Glomerular visceral epithelial cell (primary cell): ENCODE measurements at regions not wholly inside any gene's neighbourhood (a gene's known extent, or its start where the extent isn't known, plus 50 kb on each side); places are given as distances from the start of the nearest gene placed in this dataset.

Source experiments
- DNase-seq: peaks from one replicate; pipeline ENCODE4 v3.0.0-alpha.2; 2016; ENCODE audit errors: extremely low spot score

DNA sequence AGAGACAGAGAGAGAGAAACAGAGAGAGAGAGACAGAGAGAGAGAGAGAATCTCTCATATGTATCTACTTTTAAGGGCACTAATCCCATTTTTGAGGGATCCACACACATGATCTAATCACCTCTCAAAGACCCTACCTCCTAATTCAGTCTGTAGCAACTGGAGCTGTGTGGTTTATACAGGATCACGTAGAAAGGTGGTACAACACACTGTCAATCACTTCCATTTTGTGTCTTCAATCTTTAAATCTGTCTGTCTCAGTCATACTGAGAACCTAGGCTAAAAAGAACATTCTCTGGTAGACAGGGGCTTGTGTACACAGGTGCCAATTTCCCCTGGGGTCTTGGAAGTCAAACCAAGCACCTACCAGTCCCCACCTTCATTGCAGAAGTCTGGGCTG, 229.9 kb downstream of the TGFB2 start:
- no peak for DNase-seq

DNA sequence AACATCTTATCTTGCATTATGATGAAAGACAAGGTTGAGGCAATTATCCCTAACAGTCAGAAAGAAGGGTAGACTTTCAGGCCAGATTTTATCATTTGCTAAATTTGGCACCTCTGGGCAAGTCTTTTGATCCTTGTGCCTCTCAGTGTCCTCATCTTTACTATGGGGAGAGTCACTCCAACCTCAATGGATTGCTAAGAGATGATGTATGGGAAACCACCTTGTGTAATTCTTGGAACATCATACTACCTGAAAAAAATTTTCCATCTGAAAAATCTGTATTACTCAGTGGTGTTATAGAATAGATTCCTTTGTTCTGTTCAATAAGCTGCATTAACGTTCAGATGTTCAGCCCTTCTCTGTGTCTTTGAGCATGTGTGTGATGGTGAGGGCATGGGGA, 230.7 kb downstream of the TGFB2 start:
- no peak for DNase-seq

DNA sequence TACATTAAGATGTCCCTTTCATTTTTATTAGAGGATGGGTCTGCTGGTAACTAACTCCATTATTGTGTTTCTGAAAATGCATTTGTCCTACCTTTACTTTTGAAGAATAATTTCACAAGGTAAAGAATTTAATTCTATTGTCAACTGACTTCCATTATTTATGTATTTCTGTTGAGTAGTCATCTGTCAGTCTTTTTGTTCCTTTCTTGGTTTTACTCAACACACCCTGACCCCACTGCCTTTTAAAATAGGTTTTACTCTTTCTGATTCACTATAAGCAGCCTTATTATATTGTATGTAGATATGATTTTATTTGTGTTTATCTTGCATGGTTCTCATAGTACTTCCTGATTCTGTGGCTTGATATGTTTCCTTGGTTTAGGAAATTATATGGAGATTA, 237.5 kb downstream of the TGFB2 start:
- DNase-seq: no peak

DNA sequence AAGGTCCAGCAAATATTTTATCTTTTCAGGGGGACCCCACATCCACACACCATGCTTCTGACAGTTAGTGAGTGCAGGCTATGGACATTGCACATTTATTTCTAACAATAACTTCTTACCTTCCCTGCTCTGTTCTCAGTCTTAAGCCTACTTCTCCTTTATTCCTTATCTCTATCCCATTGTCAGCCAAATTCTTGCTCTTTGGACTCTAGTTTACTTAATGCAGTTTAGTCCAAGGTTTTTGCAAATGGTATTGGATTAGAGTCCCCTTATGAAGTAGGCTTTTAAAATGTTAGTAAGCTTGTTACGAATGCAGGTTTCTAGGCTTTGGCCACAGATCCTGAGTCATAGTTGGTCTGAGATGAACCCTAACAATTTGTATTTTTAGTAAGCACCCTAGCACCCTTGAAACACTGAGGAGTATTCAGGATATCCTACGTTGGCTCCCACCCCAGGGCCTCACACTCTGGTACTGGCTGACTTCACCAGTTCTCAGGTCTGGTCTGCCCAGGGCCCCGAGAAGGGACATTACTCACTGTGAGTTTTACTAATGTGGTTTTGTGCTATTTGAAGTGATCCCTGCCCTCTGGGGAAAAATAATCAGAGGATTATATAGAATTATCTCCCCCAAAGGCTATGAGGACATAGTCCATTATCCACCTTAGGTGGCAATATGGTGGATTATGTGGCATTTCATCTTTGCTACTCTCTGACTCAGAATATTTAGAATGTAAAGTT, 239.5 kb downstream of the TGFB2 start:
- DNase-seq: peak; percentile 73

DNA sequence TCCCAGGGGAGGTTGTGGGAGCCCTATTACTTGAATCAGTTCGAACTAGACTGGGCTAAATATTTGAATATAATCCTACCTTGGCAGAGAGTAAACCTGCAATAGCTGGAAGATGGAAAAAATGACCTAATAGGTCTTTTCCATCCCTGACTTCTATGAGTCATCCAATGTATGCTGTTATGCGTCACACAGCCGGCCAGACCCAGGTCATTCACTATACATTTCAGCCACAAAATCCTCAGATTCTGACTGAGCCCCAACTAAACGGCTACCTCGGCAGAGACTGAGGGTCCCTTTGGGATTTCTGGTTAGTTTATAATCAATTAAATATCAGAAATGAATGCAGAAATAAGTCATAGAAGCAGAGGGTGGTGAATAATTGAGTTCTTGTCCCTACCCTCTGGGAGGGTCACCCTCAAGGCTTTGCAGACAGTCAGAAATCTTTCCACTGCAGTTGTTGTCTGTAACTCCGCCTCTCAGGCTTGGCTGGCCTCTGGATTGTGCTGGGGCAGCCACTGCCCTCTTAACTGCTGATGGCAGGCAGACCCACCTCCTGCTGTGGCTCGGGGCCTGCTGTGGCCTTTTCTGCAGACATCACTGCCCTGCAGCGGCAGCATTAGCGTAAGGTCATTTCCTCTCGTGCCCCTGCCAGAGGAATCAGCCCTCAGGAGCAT, 240.5 kb downstream of the TGFB2 start:
- peak; percentile 90 for DNase-seq

DNA sequence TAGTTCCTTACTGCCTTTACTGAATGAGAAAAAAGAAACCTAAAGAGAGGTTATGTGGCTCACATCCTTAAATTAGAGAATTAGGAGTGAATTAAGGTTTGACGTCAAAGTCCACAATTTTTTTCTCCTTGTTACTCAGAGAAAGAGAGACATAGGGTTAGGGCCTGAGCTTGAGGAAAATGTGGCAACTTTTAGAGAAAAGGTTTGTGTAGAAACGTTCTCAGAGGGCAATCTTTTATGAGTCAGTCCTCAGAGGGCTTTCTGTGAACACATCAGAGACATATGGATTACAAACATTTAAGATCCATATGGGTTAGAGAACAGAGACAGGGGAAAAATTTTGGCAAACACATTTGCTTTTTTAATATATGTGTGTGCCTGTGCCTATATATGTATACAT, 242.8 kb downstream of the TGFB2 start:
- no peak for DNase-seq

DNA sequence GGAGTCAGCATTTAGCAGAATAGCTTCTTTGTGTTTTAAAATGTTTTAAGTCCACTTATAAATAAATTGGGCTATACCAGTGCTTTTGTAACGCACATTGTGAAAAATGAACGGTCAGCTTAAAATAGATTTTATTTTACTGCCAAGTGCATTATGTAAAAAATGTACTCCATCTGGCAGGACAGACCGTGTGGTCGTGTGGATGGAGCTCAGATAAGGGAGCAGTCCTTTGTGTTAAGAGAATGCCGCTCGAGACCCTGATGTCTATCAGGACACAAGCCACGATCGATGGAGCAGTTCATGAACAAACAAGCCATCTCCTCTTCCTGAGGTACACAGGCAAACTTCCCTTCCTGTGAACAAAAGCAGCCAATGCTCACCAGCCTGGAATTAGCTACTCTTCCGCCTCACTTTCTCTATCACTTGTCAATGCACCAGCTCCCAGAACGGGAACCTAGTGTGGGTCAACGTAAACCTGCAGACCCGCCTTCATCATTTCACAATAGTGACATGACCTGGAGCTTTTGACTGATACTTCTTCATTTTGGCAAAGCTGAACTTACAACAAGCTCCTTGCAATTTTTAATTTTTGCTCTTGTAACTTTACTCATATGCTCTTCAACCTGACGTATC, 243.5 kb downstream of the TGFB2 start:
- no peak for DNase-seq

DNA sequence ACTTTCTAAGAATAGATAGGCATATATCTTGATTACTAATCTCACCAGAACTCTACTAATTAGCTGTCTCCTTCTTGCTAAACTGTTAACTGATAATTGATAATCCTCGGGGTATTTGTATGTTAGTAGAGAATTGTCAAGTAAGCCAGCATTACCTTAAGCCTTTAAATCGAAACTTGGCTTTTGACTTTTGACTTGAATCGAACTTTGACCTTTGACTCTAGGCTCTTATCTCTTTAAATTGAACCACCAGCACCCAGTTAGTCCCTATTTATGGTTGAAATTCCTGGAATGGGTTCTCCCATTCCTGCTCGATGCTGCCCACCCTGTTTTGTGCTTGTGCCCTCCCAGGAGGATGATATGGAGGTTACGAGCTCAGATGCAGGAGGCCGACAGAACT, 244.4 kb downstream of the TGFB2 start:
- no peak for DNase-seq

DNA sequence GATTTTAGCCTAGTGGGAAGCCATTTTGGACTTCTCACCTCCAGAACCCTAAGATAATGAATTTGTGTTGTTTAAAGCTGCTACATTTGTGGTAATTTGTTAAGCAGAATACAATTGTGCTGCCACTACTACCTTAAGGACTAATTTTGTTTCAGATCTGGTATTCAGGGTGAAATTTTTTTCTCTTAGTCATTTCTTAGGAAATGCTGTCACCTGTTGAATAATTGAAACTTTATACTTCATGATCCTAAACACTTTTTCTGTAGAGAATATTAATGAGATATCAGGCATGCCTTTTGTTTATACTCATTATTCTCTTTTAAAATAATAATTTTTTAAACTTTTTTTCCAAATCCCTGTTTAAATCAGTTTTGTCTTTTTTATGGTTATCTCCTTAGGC, 246.8 kb downstream of the TGFB2 start:
- DNase-seq: no peak

DNA sequence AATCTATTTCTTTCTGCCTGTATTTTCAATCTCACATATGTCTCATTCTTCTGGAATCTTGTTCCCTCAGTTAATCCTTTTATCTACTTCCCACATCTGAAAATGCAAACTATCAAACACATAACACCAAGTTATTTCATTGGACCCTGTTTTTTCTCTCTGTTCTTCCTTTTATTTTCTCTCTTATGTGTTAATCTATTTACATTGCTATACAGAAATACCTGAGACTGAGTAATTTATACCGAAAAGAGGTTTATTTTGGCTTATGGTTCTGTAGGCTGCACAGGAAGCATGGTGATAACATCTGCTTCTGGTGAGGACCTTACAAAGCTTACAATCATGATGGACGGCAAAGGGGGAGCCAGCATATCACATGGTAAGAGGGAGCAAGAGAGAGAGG, 247.6 kb downstream of the TGFB2 start:
- no peak for DNase-seq

DNA sequence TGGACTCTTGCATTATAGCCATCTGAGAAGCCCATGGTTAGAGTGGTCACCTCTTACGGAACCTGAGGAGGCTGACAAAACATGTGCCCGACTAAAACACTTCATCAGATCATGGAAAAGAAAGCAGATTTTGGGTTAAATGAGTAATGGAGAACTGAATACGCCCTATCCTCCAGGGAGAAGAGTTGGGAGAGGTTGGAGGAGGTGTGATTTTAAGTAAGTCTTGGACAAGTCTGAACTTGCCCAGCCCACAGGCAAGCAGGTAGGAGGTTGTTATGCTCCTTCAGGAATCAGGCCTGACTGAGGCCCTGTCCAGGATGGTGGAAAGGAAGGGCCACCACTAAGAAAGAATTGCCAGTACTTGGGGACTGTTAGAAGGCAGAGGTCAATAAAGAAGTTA, 255.8 kb downstream of the TGFB2 start:
- peak; percentile 15 for DNase-seq

DNA sequence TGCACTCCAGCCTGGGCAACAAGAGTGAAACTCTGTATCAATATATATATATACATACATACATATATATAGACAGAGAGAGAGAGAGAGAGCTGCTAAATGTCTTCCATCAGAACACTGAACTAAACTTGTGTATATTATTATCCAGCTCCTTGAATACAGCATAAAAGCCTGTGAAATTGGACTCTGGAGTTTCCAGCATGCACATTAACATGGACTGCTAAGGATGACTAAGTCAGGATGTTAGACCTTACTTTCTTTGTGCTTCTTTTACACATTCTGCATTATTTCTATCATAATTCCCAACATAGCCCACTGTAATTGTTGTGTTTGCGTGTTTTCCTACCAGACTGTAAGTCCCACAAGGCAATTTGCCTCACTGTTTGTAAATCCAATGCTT, 259.1 kb downstream of the TGFB2 start:
- no peak for DNase-seq

DNA sequence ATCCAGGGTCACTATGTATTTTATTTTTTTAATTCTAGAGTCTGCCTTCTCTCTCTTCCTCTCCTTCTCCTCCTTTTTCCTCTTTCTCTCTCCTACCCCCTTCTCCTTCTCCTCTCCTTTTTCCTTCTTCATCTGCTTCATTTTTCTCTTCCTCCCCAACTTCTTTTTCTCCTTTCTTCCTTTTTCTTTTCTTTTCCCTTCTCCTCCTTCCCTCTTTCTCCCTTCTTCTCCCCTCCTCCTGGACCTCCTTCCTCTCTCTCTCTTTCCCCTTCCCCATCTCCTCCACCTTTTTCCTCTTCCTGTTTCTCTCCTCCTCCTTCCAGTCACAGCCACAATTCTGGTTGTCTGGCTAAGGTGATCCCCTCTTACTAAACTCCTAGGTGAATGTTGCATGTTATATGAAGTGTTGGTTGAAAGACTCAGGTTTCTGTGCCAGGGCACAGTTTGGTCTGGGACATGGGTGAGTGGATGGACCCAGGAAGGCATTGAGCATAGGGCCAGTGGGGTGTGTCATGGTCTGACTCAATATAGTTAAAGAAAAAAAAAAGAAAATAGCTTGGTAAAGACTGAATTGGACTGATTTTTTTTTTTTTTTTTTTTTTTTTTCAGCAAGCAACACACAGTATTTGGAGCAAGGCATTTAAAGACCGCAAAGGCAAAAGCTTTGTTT, 266.9 kb downstream of the TGFB2 start:
- DNase-seq: peak; percentile 9

DNA sequence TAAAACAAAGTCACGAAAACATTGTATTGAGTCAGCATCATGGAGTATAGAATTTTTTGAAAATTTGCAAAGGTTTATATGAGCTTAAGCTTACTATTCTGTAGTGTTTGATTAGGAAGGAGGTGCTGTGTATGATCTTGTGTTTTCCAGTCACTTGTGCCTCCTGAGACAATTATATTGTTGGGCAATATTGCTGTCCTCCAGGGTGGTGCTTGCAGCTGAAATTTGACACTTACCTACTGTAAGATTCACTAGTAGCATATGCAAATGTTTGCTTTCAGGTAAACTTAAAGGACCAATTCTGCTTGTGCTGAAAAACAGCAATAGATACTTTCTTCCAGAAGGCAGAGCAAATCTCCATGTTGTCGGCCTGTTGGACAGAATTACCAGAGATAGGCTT, 268.0 kb downstream of the TGFB2 start:
- DNase-seq: no peak

DNA sequence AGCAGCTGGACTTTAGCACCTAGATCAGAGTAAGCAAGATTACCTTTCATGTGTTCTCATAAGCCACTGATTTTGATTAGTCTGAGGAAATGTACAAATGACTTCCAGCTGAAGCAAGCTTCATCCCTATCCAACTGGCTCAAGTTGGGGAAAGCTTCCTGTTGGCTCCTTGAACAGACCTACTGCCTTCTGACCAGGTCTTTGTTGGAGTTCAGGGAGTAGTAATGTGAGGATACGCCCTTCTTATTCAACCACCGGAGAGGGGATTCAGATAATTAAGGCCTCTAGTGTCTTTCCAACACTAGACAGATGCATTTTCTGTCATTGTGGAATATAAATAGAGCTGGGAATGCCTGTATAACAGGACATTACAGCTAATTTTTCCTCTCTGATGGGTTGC, 268.9 kb downstream of the TGFB2 start:
- DNase-seq: no peak

DNA sequence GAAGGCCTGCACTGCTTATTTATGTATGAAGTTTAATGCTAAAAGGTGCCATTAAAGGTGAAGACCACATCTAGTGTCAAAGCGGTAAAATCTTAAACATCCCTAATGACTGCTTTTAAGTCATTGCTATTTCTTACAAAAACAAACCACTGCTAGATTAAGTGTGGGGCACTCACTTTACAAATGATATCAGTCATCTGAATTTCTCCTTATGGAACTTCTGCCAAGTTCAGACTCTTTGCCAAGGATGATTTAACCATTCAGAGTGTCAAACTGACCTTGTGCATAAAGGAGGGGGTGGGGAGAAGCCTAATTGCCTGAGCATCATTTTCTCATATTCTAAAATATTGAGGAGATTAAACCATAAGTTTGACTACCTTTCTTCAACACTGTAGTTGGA, 271.5 kb downstream of the TGFB2 start:
- peak; percentile 17 for DNase-seq

DNA sequence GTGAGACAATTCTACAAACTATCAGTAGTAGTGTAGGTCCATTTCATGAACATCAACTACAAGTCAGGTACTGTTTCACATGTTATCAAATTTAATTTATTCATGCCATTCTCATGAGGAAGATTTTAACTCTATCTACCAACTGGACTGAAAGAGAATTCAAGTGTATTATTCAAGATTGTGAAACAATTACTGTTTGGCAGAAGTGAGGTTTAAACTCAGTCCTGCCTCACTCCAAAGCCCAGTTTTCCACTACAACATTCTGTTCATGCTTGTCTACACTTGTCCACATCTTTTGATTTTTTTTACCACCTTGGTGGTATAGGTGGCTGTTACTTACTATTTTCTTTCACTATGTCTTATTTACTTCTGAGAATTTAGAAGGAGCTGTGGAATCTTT, 272.9 kb downstream of the TGFB2 start:
- no peak for DNase-seq

DNA sequence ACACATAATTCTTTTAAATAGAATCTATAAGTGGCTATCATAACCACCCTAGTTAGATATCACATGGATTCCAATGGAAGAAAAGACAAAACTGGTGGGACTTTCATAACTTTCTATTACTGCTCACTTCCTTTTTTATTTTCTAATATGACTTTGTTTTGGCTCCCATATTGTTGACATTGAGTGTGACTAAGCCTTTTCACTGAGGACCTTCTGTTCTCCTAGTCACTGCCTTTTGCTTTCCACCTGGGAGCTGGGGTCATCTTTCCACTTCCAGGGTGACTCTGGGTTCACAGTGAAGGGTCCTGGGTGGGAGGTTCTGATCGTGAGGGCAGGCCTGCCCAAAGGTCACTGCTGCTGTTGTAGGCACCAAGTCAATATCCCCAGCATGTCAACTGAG, 275.8 kb downstream of the TGFB2 start:
- no peak for DNase-seq

DNA sequence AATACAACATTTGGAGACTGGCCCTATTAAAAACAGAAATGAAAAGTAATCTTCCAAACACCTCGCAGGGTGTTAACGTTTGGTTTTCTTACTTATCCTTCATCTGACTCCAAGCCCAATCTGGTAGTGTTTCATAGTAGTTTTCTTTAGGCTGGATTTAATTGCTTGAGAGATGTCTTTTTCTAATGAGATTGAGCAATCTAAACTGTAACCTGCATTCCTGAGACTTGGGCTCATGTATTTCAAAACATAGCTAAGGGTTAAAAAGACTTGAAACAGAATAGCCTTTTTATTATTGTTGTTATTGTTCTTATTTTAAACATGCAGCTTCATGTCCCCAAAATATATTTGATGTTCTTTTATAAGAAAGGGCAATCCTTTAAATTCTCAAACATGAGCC, 278.9 kb downstream of the TGFB2 start:
- no peak for DNase-seq

DNA sequence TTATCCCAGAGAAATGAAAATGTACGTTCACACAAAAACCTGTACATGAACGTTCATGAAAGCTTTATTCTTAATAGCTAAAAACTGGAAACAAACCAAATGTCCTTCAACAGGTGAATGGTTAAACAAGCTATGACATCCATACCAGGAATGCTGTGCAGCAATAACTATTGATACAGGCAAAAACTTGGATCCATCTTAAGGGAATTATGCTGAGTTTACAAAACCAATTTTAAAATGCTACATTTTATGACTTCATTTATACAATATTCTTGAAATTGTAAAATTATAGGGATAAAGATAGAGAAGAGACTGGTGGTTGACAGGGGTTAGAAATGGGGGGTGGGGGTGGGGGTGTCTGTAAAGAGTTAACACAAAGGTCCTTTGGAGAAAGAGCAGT, 280.3 kb downstream of the TGFB2 start:
- DNase-seq: no peak

DNA sequence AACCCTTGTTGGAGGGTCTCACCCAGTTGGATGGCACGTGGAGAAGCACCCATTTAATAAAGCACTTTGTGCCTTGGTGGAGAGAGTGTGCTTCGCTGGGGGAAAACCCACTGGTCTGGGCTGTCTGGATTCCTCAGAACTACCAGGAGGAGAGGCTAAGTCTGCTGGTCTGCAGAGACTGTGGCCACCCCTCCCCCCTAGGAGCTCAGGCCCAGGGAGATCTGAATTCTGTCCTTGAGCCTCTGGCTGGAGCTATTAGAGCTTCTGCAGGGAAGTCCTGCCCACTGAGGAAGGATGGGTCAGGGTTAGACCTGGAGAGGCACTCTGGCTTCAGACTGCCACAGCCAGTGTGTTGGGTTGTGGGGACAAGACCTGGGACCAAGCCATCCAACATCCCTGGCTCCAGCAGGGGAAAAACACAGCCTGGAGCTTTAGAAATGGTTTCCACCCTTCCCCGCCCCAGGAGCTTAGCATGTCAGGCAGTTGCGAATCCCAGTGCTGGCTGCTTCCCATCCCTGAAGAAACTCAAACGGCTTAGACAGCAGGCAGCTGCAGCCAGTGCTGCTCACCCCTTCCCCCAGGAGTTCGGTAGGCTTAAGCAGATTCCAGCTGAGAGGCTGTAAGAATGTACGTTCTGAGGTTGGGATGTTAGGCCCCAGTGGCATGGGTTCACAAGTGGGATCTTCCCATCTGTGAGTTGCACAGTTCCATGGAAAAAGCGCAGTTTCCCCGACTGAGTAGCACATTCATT, 288.3 kb downstream of the TGFB2 start:
- no peak for DNase-seq

DNA sequence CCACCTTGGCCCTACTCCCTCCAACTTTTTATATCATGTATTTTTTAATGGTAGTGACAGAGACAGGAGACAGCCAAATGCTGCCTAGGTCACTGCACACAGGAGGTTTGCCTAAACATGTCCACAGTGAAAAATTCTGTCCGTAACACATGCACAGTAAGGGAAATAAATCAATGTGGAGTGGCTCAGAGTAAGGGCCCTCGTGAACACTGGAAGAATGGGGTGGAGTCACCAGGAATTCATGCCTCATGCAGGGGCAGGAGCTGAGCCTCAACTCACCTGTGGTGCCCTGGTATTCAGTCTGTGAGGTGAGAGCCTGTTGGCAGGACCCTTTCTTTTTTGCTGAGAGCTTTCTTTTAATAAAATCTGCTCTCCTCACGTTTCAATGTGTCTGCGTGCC, 289.1 kb downstream of the TGFB2 start:
- no peak for DNase-seq
